Endothelial cell of umbilical vein (primary cell): ENCODE measurements at regions not wholly inside any gene's neighbourhood (a gene's known extent, or its start where the extent isn't known, plus 50 kb on each side); places are given as distances from the start of the nearest gene placed in this dataset.

Experiments used
- BruUV-seq: library from RNA; stranded (reverse); fragments of 400-500 nt; replicated peaks from 2 replicates; lab custom pipeline; 2021; lab: Mats Ljungman, UMichigan
- CTCF ChIA-PET: fragments of 300-600, 350-600 bp; sonication (Branson Sonifier 250); formaldehyde crosslinking; loops from one replicate; lab custom pipeline; 2021; ENCODE audit warnings: antibody characterized with exemption, inconsistent platforms; lab: Charles Lee
- POLR2A ChIA-PET: fragments of 300-600, 350-600 bp; sonication (Branson Sonifier 250); formaldehyde crosslinking; loops from one replicate; lab custom pipeline; 2021; ENCODE audit warnings: antibody characterized with exemption, inconsistent platforms; lab: Charles Lee
- DNase-seq: peaks from one replicate; pipeline ENCODE4 v3.0.0-alpha.2; 2011; ENCODE audit warnings: low read depth, low spot score
- FAIRE-seq: peaks from 2 replicates; lab custom pipeline; 2011; peaks lifted over from hg19 to GRCh38; lab: Jason Lieb, UNC
- H2AFZ ChIP-seq: 2 replicates; pipeline ENCODE4 v1.6.0; 2012; ENCODE audit warnings: low read depth, low read length, control low read depth, inconsistent platforms
- H3K27ac ChIP-seq: 2 replicates; pipeline ENCODE4 v1.5.1; 2011; ENCODE audit warnings: low read depth, mild to moderate bottlenecking, control low read depth, low read length, moderate library complexity; ENCODE audit not compliant: insufficient read depth
- H3K27me3 ChIP-seq, 2 experiments: 2 replicates each; pipeline versions ENCODE4 v1.6.0 to v1.6.1; 2011; ENCODE audit warnings: low read length in 2 of 2, mixed read lengths in 1 of 2; ENCODE audit not compliant: control insufficient read depth in 2 of 2, insufficient read depth in 2 of 2
- H3K36me3 ChIP-seq, 2 experiments: 2 replicates in 1 of 2; 3 replicates in 1 of 2; pipeline ENCODE4 v1.5.1; 2011; ENCODE audit warnings: low read length in 2 of 2, mild to moderate bottlenecking in 1 of 2, moderate library complexity in 1 of 2; ENCODE audit not compliant: control insufficient read depth in 2 of 2, insufficient read depth in 2 of 2; ENCODE audit errors: extremely low read depth in 1 of 2
- H3K4me1 ChIP-seq: 3 replicates; pipeline ENCODE4 v1.5.1; 2011; ENCODE audit warnings: mild to moderate bottlenecking, low read length; ENCODE audit not compliant: control insufficient read depth, insufficient read depth; ENCODE audit errors: extremely low read depth
- H3K4me2 ChIP-seq: 2 replicates; pipeline ENCODE4 v1.6.1; 2011; ENCODE audit warnings: low read length, control low read depth, mixed read lengths; ENCODE audit not compliant: insufficient read depth
- H3K4me3 ChIP-seq, 3 experiments: fragments of 200-600 bp in 1 of 3; sonication (generic), shearing (Covaris generic) in 1 of 3; replicated peaks in 1 of 3; 2 replicates each; pipeline ENCODE4 v1.5.1; 2011 to 2016; ENCODE audit warnings: control low read depth in 3 of 3, low read length in 3 of 3, mild to moderate bottlenecking in 2 of 3, inconsistent platforms in 1 of 3, low read depth in 1 of 3, moderate library complexity in 1 of 3; ENCODE audit not compliant: insufficient read depth in 1 of 3
- H3K79me2 ChIP-seq: 2 replicates; pipeline ENCODE4 v1.6.0; 2012; ENCODE audit warnings: low read length, inconsistent platforms; ENCODE audit not compliant: control insufficient read depth, insufficient read depth
- H3K9ac ChIP-seq: replicated peaks from 2 replicates; pipeline ENCODE3; 2011; ENCODE audit warnings: low read length, control low read depth; ENCODE audit not compliant: insufficient read depth; ENCODE audit errors: extremely low read depth
- H3K9me1 ChIP-seq: replicated peaks from 3 replicates; pipeline ENCODE4 v1.6.0; 2011; ENCODE audit warnings: mild to moderate bottlenecking, low read length; ENCODE audit not compliant: control insufficient read depth, insufficient read depth; ENCODE audit errors: extremely low read depth
- H3K9me3 ChIP-seq: replicated peaks from 2 replicates; pipeline ENCODE4 v1.5.1; 2012; ENCODE audit warnings: low read length, inconsistent platforms; ENCODE audit not compliant: control insufficient read depth, insufficient read depth
- H4K20me1 ChIP-seq: replicated peaks from 2 replicates; pipeline ENCODE3; 2011; ENCODE audit warnings: mild to moderate bottlenecking, low read length; ENCODE audit not compliant: control insufficient read depth, insufficient read depth; ENCODE audit errors: extremely low read depth
- CTCF ChIP-seq, 2 donors: IDR thresholded peaks; 1 replicate in 1 of 2; 2 replicates in 1 of 2; pipeline ENCODE4 v1.5.1; 2011; ENCODE audit warnings: low read length in 2 of 2, mild to moderate bottlenecking in 2 of 2, moderate library complexity in 2 of 2, control low read depth in 1 of 2, inconsistent platforms in 1 of 2, low read depth in 1 of 2; ENCODE audit not compliant: insufficient read depth in 1 of 2; ENCODE audit errors: extremely low read depth in 1 of 2
- EZH2 ChIP-seq: IDR thresholded peaks from 2 replicates; pipeline ENCODE4 v1.6.1; 2012; ENCODE audit warnings: borderline replicate concordance, low read depth, mild to moderate bottlenecking, moderate library complexity, low read length, inconsistent platforms; ENCODE audit not compliant: severe bottlenecking
- FOS ChIP-seq: IDR thresholded peaks from 2 replicates; pipeline ENCODE4 v1.6.1; 2011; ENCODE audit warnings: mild to moderate bottlenecking, low read length, moderate library complexity, borderline replicate concordance; ENCODE audit not compliant: insufficient read depth
- GATA2 ChIP-seq: IDR thresholded peaks from 2 replicates; pipeline ENCODE4 v1.7.0; 2011; ENCODE audit warnings: low read depth, mild to moderate bottlenecking, moderate library complexity, mixed read lengths, low read length; ENCODE audit not compliant: insufficient read length, insufficient read depth
- JUN ChIP-seq: IDR thresholded peaks from 2 replicates; pipeline ENCODE4 v1.6.1; 2011; ENCODE audit warnings: borderline replicate concordance, low read depth; ENCODE audit not compliant: insufficient read length, insufficient read depth
- MAX ChIP-seq: IDR thresholded peaks from 2 replicates; pipeline ENCODE4 v1.6.1; 2011; ENCODE audit not compliant: insufficient read depth, insufficient read length
- MYC ChIP-seq: IDR thresholded peaks from one replicate; pipeline ENCODE4 v1.6.1; 2011; ENCODE audit warnings: mild to moderate bottlenecking, low read depth, low read length
- POLR2A ChIP-seq: IDR thresholded peaks from 2 replicates; pipeline ENCODE4 v1.6.1; 2012; ENCODE audit warnings: low read depth, mild to moderate bottlenecking, control low read depth, low read length
- POLR2AphosphoS5 ChIP-seq: IDR thresholded peaks from 2 replicates; pipeline ENCODE4 v1.6.1; 2012; ENCODE audit warnings: low read depth, mild to moderate bottlenecking, control low read depth, low read length, moderate library complexity; ENCODE audit not compliant: insufficient read depth
- dilution Hi-C: fragments of 300-500 bp; cut with MboI; formaldehyde crosslinking; loops from one replicate; pipeline ENCODE4 v1.15.0; 2019; ENCODE audit warnings: low sequenced_read_pairs; ENCODE audit not compliant: extremely low pct_ligation_motif_present
- intact Hi-C: fragments of 100-400 bp; cut with micrococcal nuclease; formaldehyde crosslinking; loops from one replicate; pipeline ENCODE4 v1.10.0; 2022

GRCh38 chr2:16194096-16194390 lies 253.7 kb downstream of the MYCN start:
- no peaks in the 10 kb centered on the region for H3K36me3 ChIP-seq
- no peak overlapping the region for H3K4me3 ChIP-seq
- H3K9ac ChIP-seq: no peak overlapping the region
- TF ChIP-seq JUN (no peak), CTCF (IDR thresholded peaks at IDR 0.05; ENCODE audit: extremely low read depth in 1 of 2, insufficient read depth in 1 of 2, low read depth in 1 of 2, low read length in 2 of 2) (no peak), MAX (no peak), GATA2 (no peak), FOS (no peak), POLR2AphosphoS5 (no peak), MYC (no peak), EZH2 (no peak), POLR2A (no peak)
- no peaks in the 10 kb centered on the region for H3K79me2 ChIP-seq
- BruUV-seq: no TSS peak
- no peak overlapping the region for H3K4me2 ChIP-seq
- no peak overlapping the region for H3K27ac ChIP-seq
- dilution Hi-C loops (no loop called here), intact Hi-C loops (no loop called here)
- no peaks in the 10 kb centered on the region for H3K9me1 ChIP-seq
- H3K4me1 ChIP-seq: no peaks in the 10 kb centered on the region
- H2AFZ ChIP-seq: no peak overlapping the region
- POLR2A ChIA-PET: no interaction called here
- H3K9me3 ChIP-seq: peaks cover 8% of the 10 kb centered on the region
- no peak for FAIRE-seq
- H4K20me1 ChIP-seq: no peaks in the 10 kb centered on the region
- no peak for DNase-seq
- CTCF ChIA-PET: no interaction called here
- no peaks in the 10 kb centered on the region for H3K27me3 ChIP-seq
